HG02884 (cell line): ENCODE measurements at regions not wholly inside any gene's neighbourhood (a gene's known extent, or its start where the extent isn't known, plus 50 kb on each side); places are given as distances from the start of the nearest gene placed in this dataset.
A peak's percentile ranks its signal among the peaks of the same experiment; 100 is the strongest.

Experiments
- ATAC-seq: cut with Tn5 transposase; IDR thresholded peaks from one replicate; pipeline ENCODE4 v1.9.1; 2021; ENCODE audit warnings: mild to moderate bottlenecking, moderate library complexity; ENCODE audit not compliant: unreplicated experiment

DNA sequence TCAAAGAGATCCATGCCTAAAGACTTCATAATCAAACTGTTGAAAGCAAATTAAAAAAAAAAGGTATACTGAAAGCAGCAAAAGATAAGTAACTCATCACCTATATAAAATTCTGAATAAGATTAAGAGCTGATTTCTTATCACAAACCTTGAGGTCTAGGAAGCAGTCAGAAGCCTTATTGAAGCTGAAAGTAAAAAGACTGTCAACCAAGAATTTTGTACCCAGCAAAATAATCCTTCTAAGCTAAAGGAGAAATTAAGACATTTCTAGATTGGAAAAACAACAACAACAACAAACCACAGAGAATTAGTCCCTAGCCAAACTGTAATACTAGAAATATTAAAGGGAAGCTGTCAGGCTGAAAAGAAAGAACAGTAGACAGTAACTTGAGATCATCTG, 622.9 kb downstream of the PCDH7 start:
- ATAC-seq: no peak

DNA sequence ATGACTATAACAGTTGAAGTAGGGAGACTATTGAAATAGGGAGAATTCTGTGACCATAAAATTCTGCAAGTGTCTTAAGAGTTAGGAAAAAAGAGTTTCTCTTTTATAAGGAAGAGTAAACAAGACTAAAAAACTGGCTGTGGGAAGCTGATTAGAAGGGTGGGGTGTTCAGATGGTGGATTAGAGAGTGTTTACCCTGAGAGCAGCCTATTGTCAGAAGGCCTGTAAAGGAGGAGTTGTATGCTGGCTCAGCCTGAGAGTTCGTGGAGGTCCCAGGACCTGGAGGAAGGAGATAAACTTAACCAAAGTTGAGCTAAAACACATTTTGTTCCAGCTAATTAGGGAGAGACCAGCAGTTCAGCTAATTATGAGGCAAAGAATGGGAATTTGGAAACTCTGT, 629.7 kb downstream of the PCDH7 start:
- ATAC-seq: no peak

DNA sequence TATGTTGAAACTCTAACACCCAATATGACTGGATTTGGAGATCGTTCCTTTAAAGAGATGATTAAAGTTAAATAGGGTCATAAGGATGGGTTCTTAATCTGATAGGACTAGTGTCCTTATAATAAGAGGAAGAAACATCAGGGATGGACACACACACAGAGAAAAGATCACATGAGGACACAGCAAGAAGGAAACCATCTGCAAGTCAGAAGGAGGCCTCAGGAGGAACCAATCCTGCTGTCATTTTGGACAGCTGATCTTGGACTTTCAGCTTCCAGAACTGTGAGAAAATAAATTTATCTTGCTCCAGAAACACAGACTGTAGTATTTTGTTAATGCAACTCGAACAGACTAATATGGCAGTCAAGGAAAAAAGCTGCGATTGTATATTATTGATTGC, 631.5 kb downstream of the PCDH7 start:
- no peak for ATAC-seq

DNA sequence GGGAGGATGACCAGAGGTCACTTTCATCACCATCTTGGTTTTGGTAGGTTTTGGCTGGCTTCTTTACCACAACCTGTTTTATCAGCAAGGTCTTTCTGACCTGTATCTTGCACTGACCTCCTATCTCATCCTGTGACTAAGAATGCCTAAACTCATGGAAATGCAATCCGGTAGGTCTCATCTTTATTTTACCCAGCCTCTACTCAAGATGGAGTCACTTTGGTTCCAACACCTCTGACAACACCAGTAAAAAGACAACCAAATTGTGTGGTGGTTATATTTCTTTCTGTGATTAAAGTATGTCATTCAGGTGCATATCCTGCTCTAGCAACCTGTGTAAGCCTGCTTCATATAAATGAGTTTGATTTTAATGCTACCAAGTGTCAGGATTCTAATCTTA, 636.7 kb downstream of the PCDH7 start:
- ATAC-seq: no peak

DNA sequence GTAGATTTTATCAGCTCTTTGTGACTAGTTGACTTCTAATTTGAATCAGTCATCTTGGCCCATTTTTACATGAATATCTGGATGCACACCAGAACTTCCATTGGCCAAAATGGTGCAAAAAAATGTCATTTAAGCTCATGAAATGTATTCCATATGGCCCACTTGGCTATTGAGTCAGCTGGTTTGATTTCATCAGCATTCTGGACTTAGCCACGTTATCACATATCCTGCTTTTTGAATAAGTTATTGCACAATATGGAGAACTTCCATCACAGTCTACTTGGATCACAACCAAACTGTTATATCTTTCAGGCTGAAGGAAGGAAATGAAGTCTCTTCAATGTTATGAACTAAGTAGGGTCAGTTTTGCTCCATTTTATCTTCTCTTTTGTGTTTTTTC, 640.6 kb downstream of the PCDH7 start:
- ATAC-seq: no peak

DNA sequence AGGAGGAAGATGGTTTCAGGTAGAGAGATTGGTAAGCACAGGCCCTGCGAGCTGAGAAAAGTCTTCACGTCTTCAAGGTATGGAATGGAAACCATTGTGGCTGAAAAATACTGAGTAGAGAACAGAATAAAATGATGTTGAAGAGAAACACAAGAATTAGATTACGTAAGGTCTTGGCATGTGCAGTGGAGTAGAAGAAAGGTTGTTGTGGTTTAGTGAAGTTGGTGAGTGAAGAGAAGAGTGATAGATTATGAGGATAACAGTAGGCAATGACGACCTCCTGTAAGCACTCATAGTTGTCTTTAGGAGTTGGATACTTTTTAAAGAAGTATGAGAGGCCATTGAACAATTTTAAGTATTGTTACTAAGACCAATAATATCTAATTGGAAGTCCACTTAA, 642.6 kb downstream of the PCDH7 start:
- no peak for ATAC-seq

DNA sequence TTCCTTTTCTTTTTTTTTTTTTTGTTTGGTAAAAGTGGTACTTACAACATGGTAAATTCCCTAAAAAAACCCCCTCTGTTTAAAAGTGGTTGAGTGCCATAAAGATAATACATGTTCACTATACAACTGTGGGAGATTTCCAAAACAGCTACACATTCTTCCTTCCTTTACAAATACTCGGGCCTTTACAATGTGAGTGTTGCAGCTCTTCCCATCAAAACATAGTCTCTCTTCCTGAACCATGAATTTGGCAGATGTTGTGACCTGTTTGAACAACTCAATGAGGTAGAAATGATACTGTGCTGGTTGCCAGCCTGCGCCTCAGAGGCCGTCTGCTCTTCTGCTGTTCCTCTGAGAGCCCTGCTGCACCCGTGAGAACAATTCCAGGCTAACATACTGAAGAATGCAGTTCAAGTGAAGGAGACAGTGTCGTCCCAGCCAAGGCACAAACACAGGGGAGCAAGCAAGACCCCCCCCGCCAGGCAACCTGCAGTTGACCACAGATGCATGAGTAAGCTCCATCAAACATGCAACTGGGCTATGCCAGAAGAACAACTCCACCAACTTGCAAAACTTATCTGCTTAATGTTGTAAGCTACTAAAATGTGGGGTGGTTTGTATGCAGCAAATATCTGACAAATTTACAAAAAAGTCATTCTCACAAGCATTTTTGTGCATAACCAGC, 645.0 kb downstream of the PCDH7 start:
- ATAC-seq: no peak

DNA sequence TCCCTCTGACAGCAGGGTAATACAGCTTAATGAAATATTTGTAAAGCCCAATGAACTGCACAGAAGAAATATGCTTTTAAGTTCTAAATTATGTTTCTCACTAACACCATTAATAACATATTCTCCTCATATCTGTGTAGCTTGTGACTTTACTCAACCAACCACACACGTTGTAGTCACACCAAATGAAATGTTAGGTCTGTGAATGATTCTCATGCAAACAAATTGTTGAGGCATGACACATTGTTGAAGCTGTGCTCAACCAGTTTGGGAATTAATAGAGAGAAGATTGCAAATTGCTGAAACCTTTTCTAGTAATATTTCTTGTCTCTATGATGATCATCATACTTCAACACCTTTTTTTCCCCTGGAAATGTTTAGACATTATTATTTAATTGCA, 645.9 kb downstream of the PCDH7 start:
- ATAC-seq: no peak

DNA sequence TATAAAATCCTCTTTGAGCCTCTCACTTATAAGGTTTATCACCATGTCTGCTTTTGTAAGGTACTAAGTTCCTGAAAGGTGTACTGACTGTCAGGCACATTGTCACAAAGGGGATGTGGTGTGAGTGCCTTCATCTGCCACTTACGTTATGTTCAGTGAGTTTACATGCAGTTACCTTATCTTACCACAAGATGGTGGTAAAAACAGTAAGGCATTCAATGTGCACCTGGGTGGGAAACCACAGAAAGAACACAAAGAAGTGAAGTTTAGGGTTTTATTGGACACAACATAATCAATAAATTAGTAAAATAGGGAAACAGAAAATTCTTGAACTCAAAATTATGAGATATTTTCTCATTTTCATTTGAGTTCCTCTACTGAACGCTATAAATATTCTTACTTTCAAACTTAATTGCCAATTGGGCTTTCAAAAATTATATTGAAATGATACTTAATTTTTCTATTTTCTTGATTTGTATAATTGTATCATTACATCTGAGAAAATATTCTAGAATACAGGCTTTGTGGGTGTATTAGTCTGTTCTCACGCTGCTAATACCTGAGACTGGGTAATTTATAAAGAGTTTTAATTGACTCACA, 650.8 kb downstream of the PCDH7 start:
- ATAC-seq: peak; percentile 99

DNA sequence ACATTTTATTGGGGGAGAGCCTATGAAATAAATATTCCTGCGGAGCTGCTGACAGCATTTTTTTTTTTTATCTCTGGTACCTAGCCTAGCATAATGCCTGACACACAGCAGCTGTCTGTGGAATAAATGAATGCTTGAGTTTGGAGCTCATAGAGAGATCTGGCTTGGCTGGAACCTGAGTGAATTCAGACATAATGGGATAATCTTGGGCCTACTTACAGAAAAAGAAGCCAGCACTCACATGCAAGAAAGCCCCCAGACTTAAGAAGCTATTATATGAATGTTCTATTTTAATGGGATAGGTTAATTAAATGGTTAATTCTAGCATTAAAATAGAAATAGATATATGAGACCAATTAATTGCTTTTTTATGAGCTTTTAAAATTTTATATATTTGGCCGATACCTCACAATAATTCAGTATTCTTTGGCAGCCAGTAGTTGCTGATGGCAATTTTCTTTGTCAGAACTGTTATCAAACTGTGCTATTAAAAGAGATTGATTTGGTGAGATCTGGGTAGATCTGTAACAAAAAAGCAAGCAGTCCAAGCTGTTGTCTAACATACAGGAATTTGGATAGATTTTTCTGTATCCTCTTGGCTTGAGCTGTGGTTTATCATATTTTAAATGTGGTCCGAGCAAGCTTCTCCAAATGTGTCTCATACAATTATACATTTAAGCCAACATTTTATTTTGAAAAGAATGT, 654.2 kb downstream of the PCDH7 start:
- ATAC-seq: no peak

DNA sequence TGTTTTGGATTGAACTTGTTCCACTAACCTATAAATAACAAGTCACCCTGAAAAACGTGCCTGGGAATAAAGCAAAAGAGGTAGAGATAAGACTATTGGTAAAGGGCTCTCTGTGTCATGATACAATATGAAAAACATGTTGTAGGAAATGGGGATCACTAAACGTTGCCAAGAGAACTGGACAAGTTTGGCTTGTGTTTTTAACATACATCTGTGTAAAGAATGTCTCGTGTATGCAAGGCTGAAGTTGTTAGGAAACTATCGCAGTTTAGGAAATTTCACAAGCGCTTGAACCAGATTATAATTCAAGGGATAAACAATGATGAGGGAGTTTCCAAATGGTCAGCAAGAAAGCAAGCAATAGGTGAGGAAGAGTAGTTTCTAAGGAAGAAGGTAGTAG, 655.8 kb downstream of the PCDH7 start:
- no peak for ATAC-seq

DNA sequence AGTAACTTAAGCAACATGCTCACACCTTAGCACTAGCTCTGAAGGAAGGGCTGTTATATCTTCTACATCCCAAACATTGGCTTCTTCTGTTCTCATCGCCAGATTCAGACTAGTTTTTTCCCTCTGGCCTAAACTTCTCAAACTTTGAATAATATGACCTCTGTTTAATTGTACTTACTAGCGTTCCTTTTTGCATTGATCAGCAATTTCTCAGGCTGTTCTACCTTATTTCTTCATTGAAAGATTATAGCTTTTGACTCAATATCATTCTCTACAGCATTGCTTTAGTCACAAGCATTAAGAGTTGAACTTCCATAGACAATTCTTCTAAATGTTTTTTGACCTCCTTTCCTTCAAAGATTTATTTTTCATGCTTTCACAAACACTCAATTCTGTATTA, 659.2 kb downstream of the PCDH7 start:
- no peak for ATAC-seq

DNA sequence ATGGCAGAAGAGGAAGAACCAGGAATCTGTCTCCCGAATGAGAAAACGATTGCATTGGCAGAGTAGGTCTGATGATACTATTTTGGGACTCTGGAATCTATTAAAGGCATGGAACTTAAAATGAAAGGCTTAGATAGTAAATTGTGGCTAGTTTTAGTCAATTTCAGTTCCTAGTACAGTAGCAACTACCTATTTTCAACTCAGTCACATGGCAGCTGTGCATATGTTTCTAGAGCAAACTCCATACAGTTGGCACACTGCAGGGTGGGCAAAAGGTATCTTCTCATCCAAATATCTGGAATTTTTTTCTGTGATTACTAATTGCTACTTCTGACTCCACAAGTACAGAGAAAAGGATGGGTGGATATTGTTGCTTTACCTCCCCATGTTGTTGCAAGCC, 663.6 kb downstream of the PCDH7 start:
- ATAC-seq: no peak

DNA sequence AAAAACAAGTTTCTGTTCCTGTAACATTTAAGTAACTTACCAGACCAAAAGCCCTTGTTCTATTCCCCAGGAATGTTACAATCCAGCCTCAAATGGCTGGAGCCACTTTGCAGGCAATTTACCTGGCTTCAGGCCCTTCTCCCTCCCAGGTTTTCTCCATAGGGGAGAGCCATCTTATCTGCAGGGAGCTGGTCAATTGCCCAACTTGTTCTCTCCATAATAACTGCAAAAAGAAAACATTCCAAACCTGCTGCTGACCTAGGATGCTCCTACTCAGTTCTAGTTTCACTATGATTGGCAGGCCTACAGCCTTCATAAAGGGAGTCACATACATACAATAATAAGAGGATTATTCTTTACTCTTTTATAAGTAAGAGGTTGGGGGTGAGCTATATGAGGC, 670.7 kb downstream of the PCDH7 start:
- ATAC-seq: no peak

DNA sequence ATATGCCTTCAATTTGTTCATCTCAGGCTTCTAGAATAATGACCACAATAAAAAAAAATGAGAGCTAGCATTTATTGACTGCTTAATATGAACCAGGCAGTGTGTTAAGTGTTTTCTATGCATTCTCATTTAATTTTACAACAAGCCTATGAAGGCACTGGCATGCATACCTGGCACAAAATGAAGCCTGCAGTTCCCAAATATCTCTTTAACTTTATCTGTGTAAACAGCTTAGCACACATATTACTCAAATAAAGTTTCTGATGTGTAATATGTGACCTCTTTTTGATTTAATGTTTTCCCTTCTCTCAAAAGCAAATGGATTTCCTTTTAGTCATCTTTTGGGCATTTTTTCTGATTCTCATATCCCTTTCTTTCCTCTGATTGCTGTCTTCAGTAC, 671.8 kb downstream of the PCDH7 start:
- no peak for ATAC-seq

DNA sequence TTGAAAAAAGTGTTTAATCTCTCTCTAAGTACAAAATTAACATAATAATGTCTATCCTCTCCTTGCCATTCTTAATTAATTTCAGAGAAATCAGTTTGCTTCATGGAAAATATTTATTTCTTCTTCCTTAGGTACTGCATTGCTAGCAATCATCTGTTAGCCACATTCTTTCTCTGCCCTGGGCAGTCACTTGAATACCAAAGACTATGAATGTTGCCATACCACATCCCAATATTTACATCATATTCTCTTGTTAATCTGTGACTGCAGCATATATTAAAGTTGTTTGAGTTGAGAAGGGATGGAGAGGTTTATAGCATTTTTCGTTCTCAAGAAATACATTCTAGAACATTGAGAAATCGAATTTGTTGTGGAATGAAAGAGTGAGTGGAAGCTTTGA, 672.8 kb downstream of the PCDH7 start:
- no peak for ATAC-seq

DNA sequence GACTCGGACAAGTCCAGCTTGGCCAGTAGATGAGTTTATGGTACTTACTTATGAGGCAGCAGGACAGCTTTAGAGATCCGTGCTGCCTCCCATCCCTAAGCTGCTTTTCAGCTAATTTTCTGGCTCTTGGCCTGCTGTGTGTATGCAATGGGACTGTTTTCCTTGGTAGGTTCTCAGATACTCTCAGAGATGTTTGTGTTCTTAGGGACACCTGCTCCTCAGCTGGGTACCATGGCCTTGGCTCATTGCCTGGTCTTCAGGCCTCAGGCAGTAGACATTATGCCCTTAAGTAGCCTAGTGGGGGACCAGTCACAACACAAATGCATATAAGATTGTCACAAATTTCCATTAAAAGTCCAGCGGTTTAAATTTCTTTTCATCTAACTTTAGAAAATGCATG, 688.0 kb downstream of the PCDH7 start:
- ATAC-seq: no peak

DNA sequence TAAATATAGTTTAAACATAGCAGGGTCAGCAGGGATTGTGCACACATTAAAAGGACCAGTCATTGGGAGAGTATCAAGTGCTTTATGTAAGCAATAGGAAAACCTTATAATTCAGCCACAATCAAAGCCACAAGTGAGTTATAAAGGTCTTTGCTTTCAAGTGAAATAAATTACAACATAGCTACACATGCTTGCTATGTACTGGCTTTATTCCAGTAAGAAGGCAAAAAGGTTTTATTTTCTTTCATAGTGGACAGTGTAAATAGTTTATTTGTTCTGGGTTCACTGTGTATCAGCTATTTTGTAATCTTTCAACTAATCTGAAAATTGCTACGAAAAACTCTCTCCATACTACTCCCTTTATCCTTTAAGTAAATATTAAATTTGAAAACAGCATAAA, 691.4 kb downstream of the PCDH7 start:
- no peak for ATAC-seq

DNA sequence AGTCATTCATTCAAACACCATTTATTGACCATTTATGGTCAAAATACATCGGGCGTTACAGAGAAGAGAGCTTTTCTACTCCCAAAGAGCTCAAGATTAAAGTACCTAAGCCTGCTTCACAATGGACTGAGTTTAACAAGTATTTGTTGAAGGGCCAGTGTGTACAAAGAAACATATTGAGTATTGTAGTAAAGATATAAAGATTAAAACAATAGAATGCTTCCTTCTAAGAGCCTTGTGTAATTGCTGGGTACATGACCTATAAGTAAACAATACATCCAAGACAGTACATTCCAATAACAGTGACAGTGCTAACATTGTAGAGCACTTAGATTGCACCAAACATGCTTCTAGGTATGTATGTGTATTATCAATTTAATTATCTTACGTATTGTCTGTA, 695.5 kb downstream of the PCDH7 start:
- no peak for ATAC-seq

DNA sequence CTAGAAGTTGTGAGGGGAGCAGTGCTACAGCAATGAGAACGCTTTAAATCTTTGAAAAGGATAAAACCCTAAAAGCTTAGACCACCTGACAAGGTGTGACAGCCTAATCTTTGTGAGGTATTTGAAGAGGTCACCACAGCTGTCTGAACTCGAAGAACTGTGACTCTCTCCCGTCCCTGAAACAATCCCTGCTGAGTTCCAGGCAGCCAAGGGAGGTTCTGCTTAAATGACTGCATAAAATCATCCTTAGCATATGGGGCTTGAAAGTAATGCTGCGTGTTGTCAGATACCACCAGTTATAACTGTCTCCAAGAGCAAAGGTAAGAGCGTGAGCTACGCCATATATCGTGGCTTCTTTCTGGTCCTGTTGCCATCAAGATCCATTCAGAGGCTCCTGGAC, 696.3 kb downstream of the PCDH7 start:
- no peak for ATAC-seq

DNA sequence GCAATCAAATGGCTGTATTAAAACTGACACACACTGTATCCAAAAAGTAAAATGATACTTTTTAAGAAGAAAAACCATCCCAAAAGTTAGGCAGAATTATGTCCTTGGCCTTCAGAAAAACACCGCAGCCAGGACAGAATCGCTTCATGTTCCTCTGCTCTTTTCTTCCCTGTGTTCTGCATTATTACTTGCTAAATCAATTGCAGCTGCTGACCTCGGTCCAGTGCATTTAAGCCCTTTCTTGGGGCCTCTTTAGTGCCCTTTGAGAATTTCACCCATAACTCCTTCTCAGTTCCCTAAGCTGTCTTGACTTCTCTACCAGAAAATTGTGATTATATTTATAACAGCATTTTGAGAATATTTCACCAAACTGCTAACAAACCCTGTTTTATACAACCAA, 696.9 kb downstream of the PCDH7 start:
- ATAC-seq: no peak

DNA sequence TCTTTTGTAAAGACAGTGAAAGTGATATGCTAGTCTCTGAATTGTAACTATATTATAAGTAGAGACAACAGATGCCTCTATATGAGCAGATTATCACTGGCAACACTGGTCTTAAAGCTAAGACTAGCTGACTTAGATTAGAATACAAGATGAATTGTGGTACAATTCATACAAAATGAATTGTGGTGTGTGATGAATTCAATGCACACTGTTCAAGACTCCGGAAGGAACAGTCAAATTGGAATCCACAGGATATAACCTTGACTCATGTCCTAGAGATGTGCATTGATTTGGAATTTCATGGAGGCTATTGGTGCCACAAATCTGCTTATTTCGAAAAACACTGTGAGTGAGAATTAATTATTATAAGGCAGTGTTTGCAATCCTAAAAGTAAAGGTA, 701.8 kb downstream of the PCDH7 start:
- no peak for ATAC-seq

DNA sequence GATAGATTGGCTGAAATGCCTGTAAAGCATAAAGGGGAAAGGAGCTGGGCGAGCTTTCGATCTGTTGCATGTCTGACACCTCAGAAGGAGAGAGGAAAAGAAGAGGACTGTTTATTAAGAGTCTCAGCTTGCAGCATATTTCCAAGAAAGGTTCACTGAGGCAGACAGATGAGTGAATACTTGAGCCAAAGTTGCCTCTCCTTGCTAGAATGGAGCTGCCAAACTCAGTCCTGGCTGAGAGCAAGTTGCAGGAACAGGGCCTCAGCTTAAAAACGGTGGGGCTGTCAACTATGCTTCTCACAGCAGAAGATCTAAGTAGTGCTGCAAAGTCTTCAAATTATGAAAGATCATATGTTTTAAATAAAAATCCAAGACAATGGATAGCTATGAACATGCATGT, 707.5 kb downstream of the PCDH7 start:
- no peak for ATAC-seq
